Smooth muscle cell (in vitro differentiated cells): ENCODE measurements at regions not wholly inside any gene's neighbourhood (a gene's known extent, or its start where the extent isn't known, plus 50 kb on each side); places are given as distances from the start of the nearest gene placed in this dataset.

Source experiments
- DNase-seq: peaks from one replicate; lab custom pipeline; 2025; ENCODE audit not compliant: unreplicated experiment; lab: John Stamatoyannopoulos, UW
- H2AFZ ChIP-seq: fragments of 200-600 bp; sonication (generic); 2 replicates; pipeline ENCODE4 v1.6.0; 2016; ENCODE audit warnings: antibody characterized with exemption, low read depth, mild to moderate bottlenecking
- H3F3A ChIP-seq: fragments of 200-600 bp; sonication (generic); 2 replicates; pipeline ENCODE4 v1.6.0; 2017; ENCODE audit warnings: antibody characterized with exemption, low read depth
- H3K27ac ChIP-seq: fragments of 200-600 bp; sonication (generic); 2 replicates; pipeline ENCODE4 v1.5.1; 2016; ENCODE audit warnings: low read depth, mild to moderate bottlenecking
- H3K27me3 ChIP-seq: fragments of 200-600 bp; sonication (generic); 2 replicates; pipeline ENCODE4 v1.6.1; 2016; ENCODE audit warnings: low read depth, mild to moderate bottlenecking
- H3K36me3 ChIP-seq: fragments of 200-600 bp; sonication (generic); 2 replicates; pipeline ENCODE4 v1.5.1; 2016; ENCODE audit warnings: low read depth
- H3K4me1 ChIP-seq: fragments of 200-600 bp; sonication (generic); 2 replicates; pipeline ENCODE4 v1.5.1; 2016; ENCODE audit warnings: low read depth
- H3K4me2 ChIP-seq: fragments of 200-600 bp; sonication (generic); 2 replicates; pipeline ENCODE4 v1.6.0; 2016; ENCODE audit warnings: mild to moderate bottlenecking
- H3K4me3 ChIP-seq: fragments of 200-600 bp; sonication (generic); 2 replicates; pipeline ENCODE4 v1.5.1; 2016; ENCODE audit warnings: mild to moderate bottlenecking
- H3K79me2 ChIP-seq: fragments of 200-600 bp; sonication (generic); 2 replicates; pipeline ENCODE4 v1.6.0; 2016; ENCODE audit warnings: low read depth, mild to moderate bottlenecking
- H3K9ac ChIP-seq: fragments of 200-600 bp; sonication (generic); 2 replicates; pipeline ENCODE4 v1.6.0; 2016; ENCODE audit warnings: low read depth
- H3K9me3 ChIP-seq: fragments of 200-600 bp; sonication (generic); replicated peaks from 2 replicates; pipeline ENCODE4 v1.5.1; 2016; ENCODE audit warnings: low read depth
- H4K20me1 ChIP-seq: fragments of 200-600 bp; sonication (generic); 2 replicates; pipeline ENCODE4 v1.6.0; 2016; ENCODE audit warnings: low read depth
- WGBS: methylation state at CpG from one replicate; pipeline ENCODE4 v1.1.7; 2016; ENCODE audit warnings: low lambda C conversion rate; 5-methylcytosine and 5-hydroxymethylcytosine counted together
- TF ChIP-seq, protein P1 (sequence below): fragments of 200-600 bp; sonication (generic); IDR thresholded peaks from 2 replicates; pipeline ENCODE4 v1.5.1; 2017; ENCODE audit warnings: borderline replicate concordance, mild to moderate bottlenecking, antibody characterized with exemption; ENCODE audit not compliant: insufficient read depth, poor library complexity, severe bottlenecking

DNA sequence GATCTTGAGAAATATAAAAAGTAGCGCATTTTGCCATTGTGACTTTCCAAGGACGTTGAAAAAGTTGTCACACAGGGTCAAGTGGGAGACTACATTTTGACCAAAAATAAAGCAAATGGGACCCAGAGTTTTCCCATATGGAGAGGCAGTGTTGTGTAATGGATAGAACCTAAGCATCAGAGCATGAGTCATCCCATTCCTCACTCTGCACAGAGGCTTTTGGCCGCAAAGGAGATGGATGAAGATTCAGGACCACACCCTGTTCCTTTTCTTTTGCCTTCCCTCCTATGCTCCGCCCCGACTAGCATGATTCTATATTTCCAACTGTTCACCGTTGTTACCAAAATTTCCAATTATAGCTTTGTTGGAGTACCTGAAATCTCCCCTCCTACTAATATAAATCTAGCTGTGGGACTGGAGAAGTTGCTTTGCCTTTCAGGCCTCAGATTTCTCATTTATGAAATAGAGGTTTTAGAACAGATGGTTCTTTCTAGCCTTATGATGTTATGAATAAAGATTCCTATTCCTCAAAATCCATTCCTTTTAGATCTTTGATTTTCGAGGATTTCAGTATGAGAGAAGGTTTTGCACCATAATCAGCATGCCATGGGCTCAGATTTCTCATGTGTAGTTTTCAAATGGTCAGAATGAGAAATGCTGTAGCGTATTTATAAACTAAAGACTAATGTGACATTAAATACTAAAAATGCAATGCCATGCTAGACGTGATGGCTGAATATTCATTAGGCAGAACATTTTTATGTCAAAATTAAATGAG lies 921.9 kb upstream of the TENM4 start:
- WGBS, result 87% methylated on average over 9 of the region's 9 CpGs
- no peak overlapping the region for H3K4me3 ChIP-seq
- H3K27ac ChIP-seq, result no peak overlapping the region
- no peak overlapping the region for H3K9ac ChIP-seq
- no peaks in the 10 kb centered on the region for H3K4me1 ChIP-seq
- no peak overlapping the region for H3K4me2 ChIP-seq
- no peaks in the 10 kb centered on the region for H3K79me2 ChIP-seq
- no peaks in the 10 kb centered on the region for H4K20me1 ChIP-seq
- no peak for DNase-seq
- TF ChIP-seq, protein P1, sequence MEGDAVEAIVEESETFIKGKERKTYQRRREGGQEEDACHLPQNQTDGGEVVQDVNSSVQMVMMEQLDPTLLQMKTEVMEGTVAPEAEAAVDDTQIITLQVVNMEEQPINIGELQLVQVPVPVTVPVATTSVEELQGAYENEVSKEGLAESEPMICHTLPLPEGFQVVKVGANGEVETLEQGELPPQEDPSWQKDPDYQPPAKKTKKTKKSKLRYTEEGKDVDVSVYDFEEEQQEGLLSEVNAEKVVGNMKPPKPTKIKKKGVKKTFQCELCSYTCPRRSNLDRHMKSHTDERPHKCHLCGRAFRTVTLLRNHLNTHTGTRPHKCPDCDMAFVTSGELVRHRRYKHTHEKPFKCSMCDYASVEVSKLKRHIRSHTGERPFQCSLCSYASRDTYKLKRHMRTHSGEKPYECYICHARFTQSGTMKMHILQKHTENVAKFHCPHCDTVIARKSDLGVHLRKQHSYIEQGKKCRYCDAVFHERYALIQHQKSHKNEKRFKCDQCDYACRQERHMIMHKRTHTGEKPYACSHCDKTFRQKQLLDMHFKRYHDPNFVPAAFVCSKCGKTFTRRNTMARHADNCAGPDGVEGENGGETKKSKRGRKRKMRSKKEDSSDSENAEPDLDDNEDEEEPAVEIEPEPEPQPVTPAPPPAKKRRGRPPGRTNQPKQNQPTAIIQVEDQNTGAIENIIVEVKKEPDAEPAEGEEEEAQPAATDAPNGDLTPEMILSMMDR, result no peak
- H3K36me3 ChIP-seq, result no peaks in the 10 kb centered on the region
- H2AFZ ChIP-seq, result no peak overlapping the region
- no peaks in the 10 kb centered on the region for H3K27me3 ChIP-seq
- H3K9me3 ChIP-seq, result no peaks in the 10 kb centered on the region
- no peaks in the 10 kb centered on the region for H3F3A ChIP-seq

- no peaks in the 10 kb centered on the region for H3K9me3 ChIP-seq
- no peaks in the 10 kb centered on the region for H3K79me2 ChIP-seq
- TF ChIP-seq, protein P1, result no peak
- H3K4me1 ChIP-seq, result no peaks in the 10 kb centered on the region
- no peaks in the 10 kb centered on the region for H3K36me3 ChIP-seq
- 85% methylated on average over 1 of the region's 1 CpG for WGBS
- no peak overlapping the region for H3K27ac ChIP-seq
- no peak overlapping the region for H3K4me3 ChIP-seq
- no peak for DNase-seq
- H3K4me2 ChIP-seq, result no peak overlapping the region
- no peaks in the 10 kb centered on the region for H4K20me1 ChIP-seq
- H3K9ac ChIP-seq, result no peak overlapping the region
- no peaks in the 10 kb centered on the region for H3F3A ChIP-seq
- no peak overlapping the region for H2AFZ ChIP-seq
- no peaks in the 10 kb centered on the region for H3K27me3 ChIP-seq
Observed at GRCh38 chr11:80355251-80355650, 914.4 kb upstream of the TENM4 start.

DNA sequence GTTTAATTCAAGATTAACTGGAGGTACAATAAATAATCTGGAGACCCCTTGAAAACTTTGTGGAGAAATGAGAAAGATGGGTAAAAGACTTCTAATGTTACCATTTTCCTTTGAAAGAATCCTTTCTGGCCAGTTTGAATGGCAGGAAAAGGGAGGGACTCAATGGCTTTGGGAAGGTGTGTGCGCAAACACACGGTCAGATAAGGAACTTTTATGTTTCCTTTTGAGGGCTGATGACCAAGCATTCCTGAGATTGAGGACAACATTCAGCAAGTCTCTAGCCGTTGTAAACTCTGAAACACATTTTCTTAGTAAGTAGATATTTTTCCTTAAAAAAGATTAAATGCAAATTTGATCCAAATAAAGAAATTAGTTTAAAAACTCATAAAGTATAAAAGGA lies 909.7 kb upstream of the TENM4 start:
- H4K20me1 ChIP-seq, result no peaks in the 10 kb centered on the region
- H2AFZ ChIP-seq, result no peak overlapping the region
- no peak overlapping the region for H3K4me2 ChIP-seq
- WGBS, result 72% methylated on average over 3 of the region's 3 CpGs
- no peaks in the 10 kb centered on the region for H3K27me3 ChIP-seq
- H3K9me3 ChIP-seq, result no peaks in the 10 kb centered on the region
- no peaks in the 10 kb centered on the region for H3K36me3 ChIP-seq
- no peaks in the 10 kb centered on the region for H3F3A ChIP-seq
- TF ChIP-seq, protein P1, result no peak
- no peak overlapping the region for H3K27ac ChIP-seq
- no peaks in the 10 kb centered on the region for H3K79me2 ChIP-seq
- no peak for DNase-seq
- H3K4me3 ChIP-seq, result no peak overlapping the region
- H3K9ac ChIP-seq, result no peak overlapping the region
- H3K4me1 ChIP-seq, result no peaks in the 10 kb centered on the region

DNA sequence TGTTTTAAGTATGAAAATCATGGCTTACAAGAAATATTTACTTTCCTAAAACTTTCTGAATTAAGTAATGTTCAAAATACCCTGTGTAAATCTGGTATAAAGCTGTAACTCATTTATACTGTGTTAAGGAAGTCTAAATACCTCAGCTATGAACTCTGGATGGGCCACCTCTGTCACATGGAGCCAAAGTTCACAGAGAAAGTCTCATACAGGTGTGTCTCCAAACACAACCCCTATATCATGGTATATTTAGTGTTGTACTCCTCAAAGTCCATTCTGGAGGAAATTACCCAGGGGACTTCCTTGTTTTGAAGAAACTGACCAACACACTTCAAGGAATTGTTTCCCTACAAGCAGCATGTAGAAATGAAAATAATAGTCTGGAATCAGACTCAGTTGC lies 909.2 kb upstream of the TENM4 start:
- H3K27ac ChIP-seq, result no peak overlapping the region
- H2AFZ ChIP-seq, result no peak overlapping the region
- H3F3A ChIP-seq, result no peaks in the 10 kb centered on the region
- no peaks in the 10 kb centered on the region for H3K9me3 ChIP-seq
- H3K79me2 ChIP-seq, result no peaks in the 10 kb centered on the region
- H3K4me3 ChIP-seq, result no peak overlapping the region
- no peaks in the 10 kb centered on the region for H3K36me3 ChIP-seq
- TF ChIP-seq, protein P1, result no peak
- no peak for DNase-seq
- no peaks in the 10 kb centered on the region for H3K27me3 ChIP-seq
- H3K4me2 ChIP-seq, result no peak overlapping the region
- no peaks in the 10 kb centered on the region for H3K4me1 ChIP-seq
- no peak overlapping the region for H3K9ac ChIP-seq
- no peaks in the 10 kb centered on the region for H4K20me1 ChIP-seq
